H1 (cell line): ENCODE measurements at regions not wholly inside any gene's neighbourhood (a gene's known extent, or its start where the extent isn't known, plus 50 kb on each side); places are given as distances from the start of the nearest gene placed in this dataset.

Source experiments
- JUN ChIP-seq: IDR thresholded peaks from 2 replicates; pipeline ENCODE4 v1.6.1; 2011; ENCODE audit warnings: low read depth, mild to moderate bottlenecking, improper control_type of control experiment, low read length
- MAFK ChIP-seq: IDR thresholded peaks from 2 replicates; pipeline ENCODE4 v1.6.1; 2012; ENCODE audit warnings: low read depth, mild to moderate bottlenecking, improper control_type of control experiment, low read length
- POLR2AphosphoS5 ChIP-seq: IDR thresholded peaks from 2 replicates; pipeline ENCODE4 v1.6.1; 2011; ENCODE audit warnings: low read depth, low read length
- TCF12 ChIP-seq: IDR thresholded peaks from 2 replicates; pipeline ENCODE4 v1.6.1; 2011; ENCODE audit warnings: low read depth, mild to moderate bottlenecking, low read length

DNA sequence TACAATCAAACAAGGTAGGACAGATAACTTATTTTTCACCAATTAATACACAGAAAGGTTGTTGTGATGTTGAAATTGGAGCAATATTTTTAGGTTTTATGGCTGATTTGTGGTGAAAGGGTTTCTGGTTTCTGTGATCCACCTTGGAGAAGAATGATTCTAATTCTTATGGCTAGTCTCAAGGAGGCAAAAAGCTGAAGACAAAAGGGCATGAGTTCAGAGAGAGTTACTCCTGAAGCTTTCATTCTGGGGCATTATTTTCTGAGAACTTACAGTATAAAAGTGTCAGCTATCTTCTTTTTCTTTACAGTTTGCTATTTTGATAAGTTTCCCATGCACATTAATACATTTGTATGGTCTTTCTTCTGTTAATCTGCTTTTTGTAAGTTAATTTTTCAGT, 372.4 kb upstream of the CCDC179 start (continued):
- TF ChIP-seq JUN (no peak), POLR2AphosphoS5 (no peak), MAFK (no peak), TCF12 (no peak)
